ELR (cell line): ENCODE measurements at regions not wholly inside any gene's neighbourhood (a gene's known extent, or its start where the extent isn't known, plus 50 kb on each side); places are given as distances from the start of the nearest gene placed in this dataset.

Source experiments
- DNase-seq: peaks from one replicate; pipeline ENCODE4 v3.0.0-alpha.2; 2015; ENCODE audit warnings: low read depth

DNA sequence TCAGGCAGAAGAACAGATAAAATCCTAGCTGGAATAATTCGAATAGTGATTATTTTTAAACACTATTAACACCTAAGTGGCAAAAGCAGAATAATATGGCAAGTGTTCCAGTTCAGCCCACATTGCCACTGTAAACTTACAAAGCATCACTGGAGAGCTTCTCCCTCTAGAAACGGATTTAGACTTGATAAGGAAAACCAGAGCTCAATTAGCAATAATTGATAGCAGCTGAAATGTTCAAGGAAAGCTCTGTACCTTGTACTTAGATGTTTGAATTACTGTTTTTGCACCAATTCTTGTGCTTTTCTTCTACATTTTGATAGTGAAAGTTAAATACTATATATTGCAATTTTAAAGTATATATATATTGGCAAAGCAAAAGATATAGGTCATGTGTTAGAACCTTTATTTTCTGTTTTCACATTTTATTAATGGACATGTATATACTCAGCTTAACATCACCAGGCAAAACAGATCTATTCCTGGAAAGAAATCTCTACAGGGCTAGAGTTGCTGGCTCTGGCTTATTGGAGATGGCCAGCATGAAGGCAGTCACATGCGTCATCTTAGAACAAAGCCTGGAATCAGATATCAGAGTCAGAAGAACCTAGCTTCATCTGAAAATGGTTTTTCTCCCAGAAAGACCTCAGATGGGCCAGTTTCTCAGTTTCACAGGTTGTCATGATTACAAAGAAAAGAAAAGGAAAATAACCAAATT, 149.1 kb upstream of the CTAGE1 start:
- no peak for DNase-seq

DNA sequence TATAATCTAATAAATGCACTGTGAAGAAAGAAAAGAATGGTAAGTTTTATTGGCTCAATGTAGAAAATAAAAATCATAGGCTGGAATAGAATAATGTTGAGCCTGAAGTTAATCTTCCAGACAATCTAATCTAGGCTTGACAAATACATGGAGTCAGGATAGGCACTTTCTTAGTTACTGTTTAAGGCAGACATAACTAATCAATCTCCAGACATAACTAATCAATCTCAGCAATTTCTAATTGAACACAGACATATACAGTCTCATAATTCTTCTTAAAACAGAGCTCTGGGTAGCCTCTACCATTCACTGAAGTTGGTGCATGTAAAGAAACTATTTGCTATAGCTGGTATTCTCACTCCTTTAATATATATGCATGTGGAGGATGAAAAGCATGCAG, 150.1 kb upstream of the CTAGE1 start:
- no peak for DNase-seq

DNA sequence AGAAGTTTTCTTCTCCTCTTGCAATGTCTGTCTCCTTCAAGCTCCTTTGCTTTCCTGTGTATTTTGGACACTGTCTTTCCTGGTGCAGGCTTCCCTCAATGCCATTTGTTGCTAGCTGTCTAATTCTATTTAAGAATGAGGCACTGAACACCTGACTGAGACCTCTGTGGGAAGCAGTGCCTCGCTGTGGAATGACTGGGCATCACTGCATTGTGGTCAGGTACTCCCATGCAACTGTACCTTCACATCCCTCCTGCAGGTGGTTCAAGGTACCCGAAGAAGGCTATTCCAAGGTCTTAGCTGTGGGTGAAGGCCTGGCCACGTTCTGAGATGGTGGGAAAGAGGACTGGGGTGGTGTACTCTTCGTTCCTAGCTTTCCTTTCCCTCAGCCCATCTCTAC, 152.8 kb upstream of the CTAGE1 start:
- DNase-seq = no peak

DNA sequence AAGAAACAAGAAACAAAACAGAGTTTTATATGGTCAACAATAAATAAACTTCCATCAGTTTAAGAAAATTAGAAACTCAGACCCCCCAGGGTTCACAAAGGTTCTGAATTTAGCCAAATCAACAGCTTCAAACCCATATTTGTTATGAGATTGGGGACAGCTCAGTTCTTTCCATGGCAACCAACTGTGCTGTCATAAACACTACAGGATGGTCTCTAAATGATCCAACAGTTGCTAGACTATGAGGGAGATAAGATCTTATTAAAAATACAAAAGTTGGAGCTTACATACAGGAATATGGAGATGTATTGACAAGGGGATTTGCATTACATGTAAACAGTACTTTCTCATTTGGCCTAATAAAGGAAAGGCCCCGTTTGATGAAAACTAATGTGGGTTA, 154.6 kb upstream of the CTAGE1 start:
- DNase-seq = no peak

DNA sequence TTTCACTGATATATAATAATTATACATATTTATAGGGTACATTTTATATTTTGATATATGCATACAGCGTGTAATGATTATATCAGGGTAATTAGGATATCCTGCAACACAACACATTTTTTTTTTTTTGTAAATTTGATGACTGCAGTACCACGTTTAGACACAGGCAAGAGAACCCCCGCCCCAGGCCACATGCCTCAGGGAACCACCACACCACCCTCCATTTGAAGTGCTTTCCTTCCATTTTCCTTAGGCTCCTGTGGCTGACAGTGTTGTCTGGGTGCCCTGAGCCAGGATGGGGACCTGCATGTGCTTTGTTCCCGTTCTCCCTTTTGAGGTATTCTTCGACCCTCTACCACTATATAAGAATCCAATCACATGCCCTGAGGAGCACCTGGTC, 161.6 kb upstream of the CTAGE1 start:
- no peak for DNase-seq

DNA sequence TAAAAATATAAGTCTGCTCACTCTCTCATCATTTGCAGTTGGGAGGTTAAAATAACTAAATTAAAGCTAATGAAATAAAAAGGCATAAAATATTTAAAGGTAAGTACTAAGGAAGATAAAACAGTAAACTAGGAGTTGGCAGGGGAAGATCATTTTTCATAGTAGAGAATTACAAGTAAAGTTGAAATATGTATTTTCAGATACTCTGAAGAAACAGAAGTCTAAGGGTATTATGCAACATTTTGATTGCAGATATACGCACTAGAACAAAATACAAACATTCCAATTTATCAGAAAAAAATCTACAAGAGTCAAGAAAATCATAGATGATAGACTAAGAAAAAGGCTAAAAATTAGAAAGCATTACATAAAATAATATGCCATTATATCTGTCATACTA, 167.6 kb upstream of the CTAGE1 start:
- DNase-seq = no peak

DNA sequence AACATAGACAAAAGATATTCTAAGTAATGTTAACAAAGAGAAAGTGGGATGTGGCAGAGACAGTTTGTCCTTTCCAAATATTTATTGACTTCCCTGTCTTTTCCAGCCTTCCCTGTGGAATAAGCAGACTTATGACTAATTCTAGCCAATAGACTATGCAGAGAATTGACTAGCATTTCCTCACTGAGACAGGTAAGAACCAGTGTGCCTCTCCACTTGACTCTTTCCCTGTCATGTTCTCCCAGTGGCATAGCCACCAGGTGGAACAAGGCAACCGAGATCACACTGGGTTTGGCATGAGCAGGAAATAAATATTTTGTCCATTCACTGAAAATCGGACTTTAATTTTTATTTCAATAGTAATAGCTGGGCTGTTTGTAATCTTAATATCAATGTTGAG, 168.1 kb upstream of the CTAGE1 start:
- no peak for DNase-seq

DNA sequence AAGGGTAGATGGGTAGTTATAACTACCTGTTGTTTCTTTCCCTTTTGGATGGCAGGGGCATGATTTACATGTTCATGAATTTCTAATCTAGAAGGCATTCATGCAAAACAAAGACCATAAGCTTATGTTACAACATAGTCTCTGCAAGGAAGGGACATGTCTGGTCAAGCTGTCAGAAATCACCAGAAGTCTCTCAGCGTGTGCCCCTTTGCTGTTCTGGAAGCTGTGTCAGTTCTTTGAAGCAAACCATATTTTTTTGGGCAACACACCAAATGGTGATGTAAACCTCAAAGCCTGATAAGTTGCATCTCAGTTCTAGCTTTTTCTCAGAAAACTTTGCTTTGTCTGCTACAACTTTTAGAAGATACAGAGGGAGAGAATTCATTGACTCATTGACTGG, 173.5 kb upstream of the CTAGE1 start:
- no peak for DNase-seq

DNA sequence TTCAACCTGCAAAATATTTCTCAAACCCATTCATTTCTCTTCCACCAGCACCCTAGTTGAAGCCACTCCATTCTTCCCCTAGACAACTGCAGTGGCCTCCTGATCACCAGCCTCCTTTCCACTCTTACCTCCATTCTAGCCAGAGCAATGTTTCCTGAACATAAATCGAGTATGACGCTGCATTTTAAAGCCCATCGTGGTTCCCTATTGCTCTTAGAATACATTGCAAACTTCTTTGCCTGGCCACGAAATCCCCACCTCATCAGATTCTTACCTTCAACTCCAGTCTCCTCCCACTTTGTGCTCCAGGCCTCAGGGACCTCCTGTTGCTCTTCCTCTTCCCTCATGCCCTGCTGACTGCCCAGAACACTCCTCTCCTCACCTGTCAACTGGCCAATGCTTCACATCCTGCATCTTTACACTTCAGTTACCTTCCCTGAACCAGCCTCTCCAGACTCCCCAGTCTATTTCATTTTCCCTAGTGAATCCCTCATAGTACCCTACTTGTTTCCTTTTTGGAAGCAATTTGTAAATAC, 176.5 kb upstream of the CTAGE1 start:
- no peak for DNase-seq

DNA sequence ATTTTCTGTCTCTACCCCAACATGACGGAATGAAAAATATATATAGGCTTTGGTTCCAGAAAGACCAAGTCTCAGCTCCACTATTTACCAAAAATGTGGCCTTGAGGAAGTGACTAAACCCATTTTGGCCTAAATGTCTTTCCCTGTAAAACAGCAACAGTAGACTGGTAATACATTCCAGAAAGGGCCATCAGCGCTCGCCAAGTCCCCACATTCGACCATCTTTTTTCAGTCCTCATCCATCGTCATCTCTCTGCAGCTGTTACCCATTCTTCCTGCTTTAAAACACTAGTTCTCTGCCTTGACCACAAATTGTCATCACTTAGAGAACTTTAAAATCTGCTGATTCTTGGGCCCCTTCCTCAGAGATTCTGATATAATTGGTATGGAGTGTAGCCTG, 183.8 kb upstream of the CTAGE1 start:
- peak; percentile 7 for DNase-seq

DNA sequence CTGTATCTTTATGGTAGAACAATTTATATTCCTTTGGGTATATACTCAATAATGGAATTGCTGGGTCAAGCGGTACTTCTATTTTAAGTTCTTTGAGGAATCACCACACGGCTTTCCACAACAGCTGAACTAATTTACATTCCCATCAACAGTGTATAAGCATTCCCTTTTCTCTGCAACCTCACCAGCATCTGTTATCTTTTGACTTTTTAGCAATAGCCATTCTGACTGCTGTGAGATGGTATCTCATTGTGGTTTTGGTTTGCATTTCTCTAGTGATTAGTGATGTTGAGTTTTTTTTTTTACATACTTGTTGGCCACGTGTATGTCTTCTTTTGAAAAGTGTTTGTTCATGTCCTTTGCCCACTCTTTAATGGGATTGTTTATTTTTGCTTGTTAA, 184.7 kb upstream of the CTAGE1 start:
- peak; percentile 6 for DNase-seq

DNA sequence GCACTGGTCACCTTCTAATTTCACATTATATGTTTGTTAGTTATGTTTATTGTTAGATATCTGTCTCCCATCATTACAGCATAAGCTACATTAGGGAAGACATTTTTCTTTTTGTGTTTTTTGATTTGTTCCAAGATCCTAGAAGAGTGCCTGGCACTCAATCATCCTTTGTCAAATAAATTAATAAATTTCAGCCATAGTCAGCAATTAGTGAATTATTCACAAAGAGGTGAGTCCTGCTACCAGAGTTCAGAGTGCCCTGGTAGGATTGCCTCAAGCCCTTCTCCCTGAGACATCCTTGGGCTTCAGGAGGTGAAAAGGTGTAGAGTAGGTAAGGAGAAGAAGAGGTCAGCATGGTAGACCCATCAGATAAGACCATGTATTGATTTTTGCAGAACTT, 186.2 kb upstream of the CTAGE1 start:
- DNase-seq = no peak

DNA sequence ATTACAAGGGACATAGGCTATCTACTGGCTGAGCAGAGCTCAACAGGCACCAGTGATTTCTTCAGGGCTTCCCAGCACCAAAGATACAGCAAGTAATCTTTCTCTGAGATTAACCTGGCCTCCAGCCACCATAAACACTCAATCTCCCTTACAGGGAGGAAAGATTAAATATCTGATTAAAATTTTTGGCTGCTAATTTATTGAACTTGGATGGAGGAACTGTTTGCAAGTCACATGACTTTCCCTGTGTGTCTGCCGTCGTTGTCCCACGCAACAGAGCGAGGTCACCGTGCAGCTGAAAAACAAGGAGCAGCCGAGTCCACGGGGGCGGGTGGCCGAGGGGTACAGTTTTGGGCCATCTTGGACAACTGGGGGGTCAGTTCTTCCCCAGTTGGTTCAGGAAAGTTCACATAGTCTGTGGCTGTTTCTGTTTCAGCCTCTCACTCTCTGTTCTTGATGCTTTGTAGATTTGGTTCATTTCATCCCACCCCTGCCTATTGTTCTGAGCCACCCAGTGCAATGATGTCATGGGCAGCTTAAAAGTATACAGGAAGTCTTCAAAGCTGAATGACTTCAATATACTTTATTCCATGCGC, 186.8 kb upstream of the CTAGE1 start:
- DNase-seq = no peak

DNA sequence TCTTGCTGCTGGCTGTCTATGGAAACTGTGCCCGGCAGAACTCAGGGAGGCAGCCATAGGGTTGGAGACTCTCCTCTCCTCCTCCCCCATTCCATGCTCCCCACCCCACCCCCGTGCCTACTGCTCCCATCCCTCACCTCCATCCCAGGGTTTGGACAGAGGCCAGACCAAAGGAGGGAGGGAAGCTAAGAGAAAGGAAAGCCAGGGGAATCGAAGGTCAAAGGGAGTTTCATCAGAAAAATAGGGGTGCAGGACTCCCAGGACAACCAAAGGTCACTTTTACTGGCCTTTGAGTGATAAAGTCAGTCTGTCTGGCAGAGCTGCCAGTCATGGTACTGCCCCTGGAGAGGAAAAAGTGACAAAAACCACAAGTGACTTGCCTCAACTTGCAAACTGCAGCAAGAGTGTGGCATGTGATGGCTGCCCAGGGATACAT, 187.3 kb upstream of the CTAGE1 start:
- DNase-seq = no peak

DNA sequence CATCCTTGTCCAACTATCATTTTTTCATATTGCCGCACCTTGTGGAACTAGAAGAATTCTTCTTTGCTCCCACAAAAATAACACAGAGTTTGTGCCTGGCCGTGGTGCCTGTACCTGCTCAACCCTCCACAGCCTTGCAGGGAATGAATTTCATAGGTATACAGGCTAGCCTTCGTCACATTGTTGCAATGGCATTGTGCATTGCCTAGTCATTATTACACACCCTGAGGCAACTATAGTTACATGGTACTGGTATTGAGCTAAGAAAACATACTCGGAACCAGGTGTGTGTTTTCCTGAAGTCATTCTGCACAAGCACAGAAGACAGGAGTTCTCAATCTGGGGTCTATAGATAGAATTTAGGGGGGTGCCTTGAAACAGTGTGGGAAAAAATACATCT, 188.0 kb upstream of the CTAGE1 start:
- DNase-seq = no peak

DNA sequence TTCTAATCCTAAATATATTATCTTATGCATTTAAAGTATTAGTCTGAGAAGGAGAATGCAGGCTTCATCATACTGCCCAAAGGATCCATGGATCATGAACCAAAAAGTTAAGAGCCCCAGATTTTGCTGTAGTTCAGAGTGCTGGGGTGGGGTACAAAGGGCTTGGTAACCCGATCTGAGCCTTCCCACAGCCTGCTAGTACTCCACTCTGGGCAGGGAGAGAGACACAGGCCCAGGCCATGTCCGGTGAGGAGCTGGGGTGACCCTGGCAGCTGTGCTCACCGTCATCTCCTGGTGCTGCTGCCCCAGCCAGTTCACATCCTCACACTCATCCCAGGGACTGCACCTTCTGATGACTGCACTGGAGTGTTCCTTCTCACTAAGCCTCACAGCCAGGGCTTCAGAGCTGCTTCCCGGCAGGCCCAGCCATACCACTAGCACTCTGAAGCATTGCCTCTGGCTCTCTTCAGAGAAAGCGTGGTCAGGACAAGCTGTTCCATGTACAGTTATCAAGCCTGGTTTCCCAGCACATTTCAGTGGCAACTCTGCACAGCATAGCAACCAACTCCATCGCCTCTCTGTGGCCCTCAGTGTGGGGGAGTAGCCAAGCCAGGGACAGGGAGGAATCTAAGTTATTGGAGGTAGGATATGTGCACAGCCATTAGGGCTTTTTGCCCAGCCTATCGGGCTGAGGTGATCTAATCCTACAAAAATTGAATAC, 189.0 kb upstream of the CTAGE1 start:
- no peak for DNase-seq

DNA sequence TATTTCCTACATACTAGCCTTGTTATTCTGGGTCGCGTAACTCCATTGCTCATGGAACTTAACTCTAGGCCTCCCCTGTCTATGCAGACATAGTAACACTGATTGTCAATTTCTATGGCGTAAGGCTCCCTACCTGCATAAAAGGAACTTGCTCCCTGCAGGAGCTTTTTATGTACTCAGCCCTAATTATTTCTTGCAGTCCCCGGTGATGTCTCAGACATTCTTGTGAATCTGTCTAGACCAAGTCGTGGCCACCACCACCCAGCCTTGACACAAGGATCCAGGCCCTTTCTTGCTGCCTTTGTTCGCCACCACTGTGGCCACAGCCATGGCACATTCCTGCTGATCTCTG, 189.5 kb upstream of the CTAGE1 start:
- DNase-seq = no peak

DNA sequence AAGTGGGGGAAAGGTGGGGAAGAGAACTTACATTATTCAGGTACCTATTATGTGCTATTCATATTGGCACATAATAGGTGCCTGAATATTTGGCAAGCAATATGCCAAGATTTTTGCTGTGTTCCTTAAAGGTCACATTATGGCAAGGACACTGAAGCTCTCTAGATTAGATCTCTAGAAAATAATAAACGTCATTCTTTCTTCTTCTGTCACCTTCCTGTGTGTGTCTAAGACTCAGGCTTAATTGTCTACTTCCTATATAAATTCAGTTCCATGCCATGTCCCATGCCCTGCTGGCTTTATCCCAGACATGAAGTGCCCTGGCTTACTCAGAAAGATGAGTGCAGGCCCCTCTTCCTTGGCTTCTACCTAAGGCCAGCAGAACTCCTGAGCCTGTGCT, 191.1 kb upstream of the CTAGE1 start:
- DNase-seq = no peak

DNA sequence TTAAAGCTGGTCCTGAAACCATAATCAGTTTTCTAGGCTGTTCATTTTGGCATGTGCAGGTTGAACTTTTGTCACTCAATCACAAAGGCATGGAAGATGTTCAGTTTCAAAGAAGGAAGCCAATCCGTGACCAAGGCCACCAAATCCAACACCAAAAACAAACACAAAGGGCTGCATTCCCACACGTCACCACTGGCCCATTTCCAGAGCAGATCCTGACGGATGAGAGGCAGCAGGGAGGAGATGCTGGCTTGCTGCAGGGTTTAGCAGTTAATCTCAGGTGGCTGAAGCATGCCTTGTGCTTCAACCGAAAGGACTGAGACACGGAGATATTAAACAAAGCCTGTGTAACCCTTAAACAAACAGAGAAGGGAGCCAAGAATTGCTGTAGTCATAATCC, 191.9 kb upstream of the CTAGE1 start:
- no peak for DNase-seq

DNA sequence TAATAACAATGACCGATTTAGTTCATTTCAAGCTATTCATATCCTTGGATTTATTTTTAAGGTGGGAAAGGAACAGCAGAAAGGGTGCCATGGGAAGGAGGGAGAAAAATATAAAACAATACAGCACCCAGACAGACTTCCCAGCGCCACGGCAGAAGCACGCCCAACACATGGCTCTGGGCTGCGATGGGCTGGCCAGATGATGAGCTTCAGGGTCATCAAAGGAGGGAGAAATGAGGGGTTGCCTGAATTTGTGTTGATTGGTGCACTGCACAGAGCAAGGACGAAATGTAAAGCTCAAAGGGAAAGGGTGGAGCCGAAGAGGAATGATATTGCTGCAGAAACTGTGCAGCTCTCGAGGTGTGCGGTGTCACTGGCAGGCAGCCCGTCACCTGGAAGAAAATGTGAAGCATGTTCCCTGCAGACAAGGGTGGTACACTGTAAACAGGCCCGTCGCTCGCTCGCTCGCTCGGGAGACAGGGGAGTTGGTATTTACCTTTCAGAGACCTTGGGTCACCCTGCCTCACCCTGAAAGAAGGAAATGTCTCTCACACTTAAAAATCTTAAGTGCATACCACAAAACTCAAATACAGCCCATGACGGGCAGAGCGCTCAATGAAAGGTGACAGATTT, 195.5 kb upstream of the CTAGE1 start:
- no peak for DNase-seq

DNA sequence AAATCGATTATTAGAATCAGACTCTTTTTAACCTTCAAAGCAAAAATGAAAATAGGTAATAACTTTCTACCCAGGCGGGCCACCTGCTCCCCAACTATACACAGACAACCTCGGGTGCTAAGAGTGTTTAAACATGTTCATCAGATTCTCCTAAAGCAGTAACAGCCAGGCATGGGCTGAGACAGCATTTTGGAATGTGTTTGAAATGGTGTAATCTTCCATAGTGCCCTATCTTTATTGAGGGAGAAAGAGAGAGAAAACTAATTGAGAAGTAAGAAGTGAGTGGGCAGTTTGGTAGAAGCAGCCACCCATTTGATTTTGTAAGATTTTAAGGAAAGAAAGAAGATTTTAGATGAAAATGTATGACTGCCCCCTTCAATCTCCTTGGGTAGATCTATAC, 196.1 kb upstream of the CTAGE1 start:
- DNase-seq = no peak

DNA sequence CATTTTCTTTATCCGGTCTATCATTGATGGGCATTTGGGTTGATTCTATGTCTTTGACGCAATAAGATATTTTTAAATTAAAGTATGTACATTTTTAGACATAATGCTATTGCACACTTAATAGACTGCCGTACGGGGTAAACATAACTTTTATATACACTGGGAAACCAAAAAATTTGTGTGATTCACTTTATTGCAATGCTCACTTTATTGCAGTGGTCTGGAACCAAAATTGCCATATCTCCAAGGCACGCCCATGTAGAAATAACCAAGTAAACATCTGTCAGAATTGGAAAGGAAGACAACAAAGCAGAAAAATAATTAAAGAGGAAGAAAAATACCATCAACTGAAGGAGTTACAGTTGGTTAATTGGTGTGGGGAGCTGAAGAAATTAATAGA, 205.8 kb upstream of the CTAGE1 start:
- DNase-seq = no peak

DNA sequence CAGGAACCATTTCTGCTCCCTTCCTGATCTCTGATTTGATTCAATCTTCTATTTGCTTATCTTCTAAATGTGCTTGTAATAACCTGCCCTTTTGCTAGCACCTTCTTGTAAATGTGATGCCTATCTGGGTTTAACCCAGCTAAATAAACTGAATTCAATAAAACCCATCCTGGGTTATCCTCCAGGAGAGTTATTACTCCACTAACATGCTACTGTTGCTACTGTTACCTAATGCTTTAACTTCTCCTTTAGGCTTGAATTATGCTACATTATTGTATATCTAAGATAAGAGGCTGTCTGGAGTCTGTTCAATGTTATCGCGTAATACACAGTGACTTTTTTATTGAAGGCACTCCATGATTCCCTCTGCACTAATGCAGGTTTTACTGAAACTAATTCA, 206.5 kb upstream of the CTAGE1 start:
- no peak for DNase-seq
